HG03159 (cell line): ENCODE measurements at regions not wholly inside any gene's neighbourhood (a gene's known extent, or its start where the extent isn't known, plus 50 kb on each side); places are given as distances from the start of the nearest gene placed in this dataset.

Source experiments
- ATAC-seq: cut with Tn5 transposase; IDR thresholded peaks from one replicate; pipeline ENCODE4 v1.9.1; 2021; ENCODE audit warnings: mild to moderate bottlenecking, moderate library complexity; ENCODE audit not compliant: unreplicated experiment

DNA sequence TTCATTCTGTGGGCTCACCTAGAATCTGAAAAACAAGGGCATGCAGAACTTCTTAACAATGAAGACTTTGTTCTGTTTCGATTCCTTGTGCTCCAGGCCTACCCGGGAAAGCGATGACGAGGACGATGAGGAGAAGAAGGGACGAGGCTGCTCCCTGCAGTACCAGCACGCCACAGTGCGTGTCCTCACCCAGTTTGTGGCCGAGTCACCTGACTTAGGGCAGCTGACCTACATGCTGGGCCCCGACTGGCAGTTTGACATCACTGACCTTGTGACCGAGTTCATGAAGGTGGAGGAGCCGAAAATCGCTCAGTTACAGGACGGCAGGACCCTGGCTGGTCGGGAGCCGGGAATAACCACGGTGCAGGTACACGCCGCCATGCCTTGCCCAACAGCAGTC lies 585.4 kb downstream of the AACS start:
- ATAC-seq: no peak

DNA sequence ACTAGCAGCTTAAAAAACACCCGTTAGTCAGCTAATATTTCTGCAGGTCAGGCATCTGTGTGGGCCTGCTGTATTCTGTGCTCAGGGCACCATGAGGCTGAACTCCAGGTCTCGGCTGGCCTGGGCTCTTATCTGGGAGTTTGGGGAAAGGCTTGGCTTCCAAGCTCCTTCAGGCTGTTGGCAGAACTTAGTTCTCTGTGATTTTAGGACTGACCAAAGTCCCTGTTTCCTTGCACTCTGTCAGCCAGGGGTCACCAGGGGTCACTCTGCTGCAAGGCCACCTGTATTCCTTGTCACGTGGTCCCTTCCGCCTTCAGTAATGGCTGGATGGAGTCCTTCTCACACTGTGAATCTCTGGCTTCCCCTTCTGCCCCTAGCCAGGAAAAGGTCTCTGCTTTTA lies 586.4 kb downstream of the AACS start:
- ATAC-seq: no peak

DNA sequence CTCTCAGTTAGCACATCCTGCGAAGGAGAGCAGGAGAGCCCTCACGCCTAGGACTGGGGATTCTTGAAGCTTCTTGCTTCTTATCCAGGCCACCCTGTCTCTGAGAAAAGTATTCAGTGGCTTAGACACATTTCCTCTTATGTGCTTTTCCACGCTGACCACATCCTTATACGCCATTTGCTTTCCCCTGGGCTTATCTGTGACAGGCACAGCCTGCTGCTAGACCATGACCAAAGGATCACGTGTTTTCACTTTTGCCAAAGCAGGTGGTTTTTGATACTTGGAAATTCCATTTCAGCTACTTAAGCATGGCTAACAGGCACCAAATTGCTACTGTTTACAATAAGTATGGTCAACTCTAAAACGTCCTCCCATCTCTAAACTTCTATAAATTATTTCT lies 587.4 kb downstream of the AACS start:
- ATAC-seq: no peak

DNA sequence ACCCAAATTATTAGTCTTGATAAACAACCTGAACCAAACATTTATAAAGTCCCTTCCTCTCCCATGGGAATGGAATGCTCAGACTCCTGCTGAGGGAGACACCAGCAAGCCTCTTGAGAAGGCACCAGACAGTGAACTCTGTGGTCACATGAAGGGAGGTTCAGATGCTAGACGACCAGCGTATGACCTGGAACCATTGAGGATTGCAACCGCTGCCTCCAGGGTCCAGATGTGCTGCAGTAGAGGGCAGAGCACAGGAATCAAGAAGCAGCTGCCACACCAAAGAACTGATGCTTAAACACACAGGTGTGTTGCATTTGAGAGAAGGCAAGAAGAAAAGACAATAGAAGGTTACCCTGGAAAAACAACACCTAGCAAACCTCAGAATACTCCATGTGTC lies 592.4 kb downstream of the AACS start:
- no peak for ATAC-seq

DNA sequence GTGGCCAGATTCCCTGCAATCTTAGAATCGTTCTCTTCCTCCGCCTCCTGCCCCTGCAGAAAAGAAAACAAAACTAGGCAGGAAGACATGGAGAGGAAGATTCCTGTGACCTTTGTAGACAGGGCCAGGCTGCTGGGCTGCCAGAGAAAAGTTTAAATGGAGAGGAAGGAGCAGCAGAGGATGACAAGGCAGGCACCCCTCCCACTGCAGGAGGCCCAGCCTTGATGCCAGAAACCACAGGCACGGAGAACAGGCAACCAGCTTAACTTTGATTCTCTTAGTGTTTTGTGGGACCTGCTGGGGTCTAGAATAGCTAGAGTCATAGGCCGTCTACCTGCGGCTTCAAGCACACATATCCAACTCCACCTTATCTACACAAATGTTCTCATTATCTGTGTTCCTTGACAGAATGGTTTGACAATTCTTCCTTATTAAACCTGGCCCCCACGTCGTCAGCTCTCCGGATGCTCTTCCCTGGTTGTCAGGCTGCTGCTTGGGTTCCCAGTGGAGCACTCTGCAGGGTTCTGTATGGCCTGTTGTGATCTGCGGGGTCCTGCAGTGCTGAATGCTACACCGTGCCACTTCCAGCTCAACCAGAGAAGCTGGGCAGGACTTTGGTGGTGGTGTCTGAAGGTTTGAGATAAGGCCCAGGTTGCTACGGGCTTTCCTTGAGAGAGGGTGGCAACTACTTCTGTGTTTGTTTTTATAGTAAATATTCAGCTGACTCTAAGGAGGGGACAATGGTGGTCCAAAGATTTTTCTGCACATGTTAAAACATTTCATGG lies 609.5 kb downstream of the AACS start:
- ATAC-seq: no peak

DNA sequence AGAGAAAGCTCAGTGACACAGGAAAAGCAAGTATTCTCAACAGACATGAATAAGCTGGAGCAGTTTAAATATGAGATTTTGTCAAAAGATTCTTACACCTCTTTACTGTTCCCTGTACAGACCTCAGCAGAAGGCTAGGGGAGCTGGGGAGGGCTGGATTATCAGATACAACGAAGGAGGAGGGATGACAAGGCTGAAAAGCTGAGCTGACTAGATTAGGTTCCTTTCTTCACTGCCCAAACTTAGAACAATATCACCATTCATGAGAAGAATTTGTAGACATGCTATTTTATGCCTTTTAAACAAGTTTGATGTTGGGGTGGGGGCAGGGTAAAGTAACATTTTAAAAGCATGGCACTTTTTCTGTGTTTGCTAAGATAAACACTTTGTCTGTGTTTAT lies 611.1 kb downstream of the AACS start:
- no peak for ATAC-seq

DNA sequence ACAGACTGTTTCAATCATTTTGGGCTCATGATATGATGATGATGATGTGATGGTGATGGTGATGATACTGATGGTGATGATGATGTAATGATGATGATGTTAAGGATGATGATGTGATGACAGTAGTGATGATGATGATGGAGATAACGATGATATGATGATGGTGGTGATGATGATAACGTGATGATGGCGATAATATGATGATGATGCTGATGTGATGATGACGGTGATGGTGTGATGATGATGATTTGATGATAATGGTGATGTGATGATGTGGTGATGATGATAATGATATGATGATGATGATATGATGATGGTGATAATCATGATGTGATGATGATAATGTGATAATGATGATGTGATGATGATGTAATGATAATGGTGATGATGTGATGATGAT lies 612.6 kb downstream of the AACS start:
- ATAC-seq: no peak

DNA sequence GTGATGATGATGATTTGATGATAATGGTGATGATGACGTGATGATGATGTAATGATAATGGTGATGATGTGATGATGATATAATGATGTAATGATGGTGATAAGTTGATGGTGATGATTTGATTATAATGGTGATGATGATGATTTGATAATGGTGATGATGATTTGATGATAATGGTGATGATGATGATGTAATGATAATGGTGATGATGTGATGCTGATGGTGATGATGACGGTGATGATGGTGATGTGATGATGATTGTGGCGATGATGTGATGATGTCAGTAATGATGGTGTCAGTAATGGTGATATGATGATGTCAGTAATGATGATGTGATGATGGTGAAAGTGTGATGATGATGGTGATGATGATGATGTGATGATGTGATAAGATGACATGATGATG lies 613.4 kb downstream of the AACS start:
- no peak for ATAC-seq

DNA sequence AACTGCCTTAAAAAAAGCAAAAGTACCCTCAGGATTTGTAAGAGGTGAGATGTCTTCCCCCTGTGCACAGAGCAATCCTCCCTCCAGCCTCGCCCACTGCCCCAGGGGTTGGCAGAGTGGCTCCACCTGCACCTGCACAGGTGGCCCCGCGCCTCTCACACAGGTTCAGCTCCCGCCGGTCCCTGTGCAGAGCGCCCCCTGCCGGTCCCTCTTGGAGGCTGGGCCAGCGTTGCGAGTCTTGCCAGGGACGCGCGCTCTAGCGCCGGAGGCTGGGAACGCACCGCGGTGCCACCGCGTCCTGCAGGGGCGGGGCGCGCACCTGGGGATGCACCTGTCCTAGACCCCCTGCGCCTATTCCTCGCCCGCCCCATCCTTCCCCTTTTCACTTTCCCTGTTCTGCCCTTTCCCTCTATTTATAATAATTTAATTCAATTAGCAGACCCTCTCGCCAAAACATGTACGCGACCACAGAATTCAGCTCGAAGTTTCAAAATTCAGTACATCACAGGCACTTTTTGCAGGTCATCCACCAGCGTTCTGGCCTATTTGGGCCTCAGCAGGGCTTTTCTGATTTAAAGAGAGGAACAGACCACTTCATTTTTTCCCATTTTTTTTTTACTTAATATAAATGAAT lies 618.6 kb downstream of the AACS start:
- peak; percentile 92 for ATAC-seq

DNA sequence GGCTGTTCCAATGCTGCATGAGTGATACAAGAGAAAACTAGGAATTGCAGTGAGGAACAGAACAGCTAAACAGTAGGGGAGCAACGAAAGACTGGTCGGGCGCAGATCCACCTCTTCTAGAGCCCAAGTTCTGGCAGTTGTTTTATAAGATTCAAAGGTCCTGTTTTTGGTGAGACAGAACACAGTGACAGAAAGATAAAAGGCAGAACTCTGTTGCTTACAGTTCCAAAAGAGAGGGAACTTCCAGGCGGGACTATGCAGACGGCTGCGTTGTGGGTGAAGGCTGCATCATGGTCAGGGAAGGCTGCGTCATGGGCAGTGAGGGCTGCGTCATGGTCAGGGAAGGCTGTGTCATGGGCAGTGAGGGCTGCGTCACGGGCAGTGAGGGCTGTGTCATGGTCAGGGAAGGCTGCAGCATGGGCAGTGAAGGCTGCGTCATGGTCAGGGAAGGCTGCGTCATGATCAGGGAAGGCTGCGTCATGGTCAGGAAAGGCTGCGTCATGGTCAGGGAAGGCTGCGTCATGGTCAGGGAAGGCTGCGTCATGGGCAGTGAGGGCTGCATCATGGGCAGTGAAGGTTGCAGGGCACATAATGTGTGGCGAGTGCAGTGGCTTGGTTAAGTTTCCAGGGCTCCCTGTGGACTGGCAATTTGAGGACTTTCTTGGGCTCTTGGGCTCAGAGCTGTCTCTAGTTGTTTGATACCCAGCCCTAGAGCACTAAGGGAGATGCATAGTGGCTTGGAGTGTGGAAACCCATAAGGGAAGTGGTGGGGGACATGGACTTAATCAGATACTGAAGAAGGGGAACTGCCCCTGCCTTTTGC lies 619.9 kb downstream of the AACS start:
- ATAC-seq: no peak

DNA sequence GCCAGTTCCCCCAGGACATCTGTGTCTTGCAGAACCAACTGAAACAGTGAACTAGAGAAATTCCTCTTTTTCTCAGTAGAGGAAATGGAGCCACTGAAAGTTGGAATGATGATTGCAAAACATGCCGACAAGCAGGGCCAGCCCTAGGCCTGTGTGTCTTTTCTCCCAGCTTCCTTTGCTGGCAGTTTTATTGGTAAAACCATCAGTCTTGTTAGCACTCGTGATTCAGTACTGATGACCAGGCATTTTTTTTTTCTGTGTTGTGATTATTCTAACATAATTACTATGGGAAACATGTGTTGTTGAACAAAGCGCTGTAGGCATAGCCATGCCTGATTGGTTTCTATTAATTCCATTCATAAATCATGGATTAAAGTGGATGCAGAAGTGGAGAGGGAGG lies 620.7 kb downstream of the AACS start:
- no peak for ATAC-seq

DNA sequence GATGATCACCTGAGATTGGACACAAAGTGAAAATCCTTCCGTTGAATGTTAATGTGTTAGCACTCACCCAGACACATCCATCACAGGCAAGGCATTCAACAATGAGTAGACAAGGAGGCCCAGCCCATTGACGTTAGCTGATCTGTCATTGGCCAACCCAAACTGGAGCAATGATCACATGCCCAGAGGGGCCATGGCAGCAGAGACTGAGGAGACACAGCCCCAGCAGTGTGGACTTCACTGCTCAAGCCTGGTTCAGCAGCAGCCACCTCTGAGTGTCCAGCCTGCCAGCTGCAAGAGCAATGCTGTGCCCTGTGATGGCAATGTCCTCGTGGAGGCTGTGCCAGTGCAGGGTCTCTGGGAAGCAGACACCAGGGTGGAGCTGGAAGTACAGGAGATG lies 622.2 kb downstream of the AACS start:
- ATAC-seq: no peak

DNA sequence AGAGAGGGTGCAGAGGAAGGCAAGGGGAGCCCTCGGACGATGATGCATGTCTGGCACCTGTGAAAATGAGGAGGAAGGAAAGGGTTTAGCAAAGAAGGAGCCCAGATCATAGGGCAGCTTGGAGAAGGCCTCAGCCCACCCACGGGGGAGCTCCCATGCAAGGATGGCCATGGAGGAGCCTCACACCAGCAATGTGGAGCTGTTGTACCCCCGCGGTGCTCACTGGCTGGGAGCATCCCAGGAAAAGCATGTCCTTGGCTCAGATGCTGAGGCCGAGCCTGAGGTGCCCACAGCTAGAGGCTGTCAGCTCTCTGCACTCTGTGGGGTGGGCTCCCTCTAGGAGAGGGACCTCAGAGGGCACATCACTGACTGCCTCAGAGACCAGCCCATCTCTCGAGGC lies 622.6 kb downstream of the AACS start:
- no peak for ATAC-seq

DNA sequence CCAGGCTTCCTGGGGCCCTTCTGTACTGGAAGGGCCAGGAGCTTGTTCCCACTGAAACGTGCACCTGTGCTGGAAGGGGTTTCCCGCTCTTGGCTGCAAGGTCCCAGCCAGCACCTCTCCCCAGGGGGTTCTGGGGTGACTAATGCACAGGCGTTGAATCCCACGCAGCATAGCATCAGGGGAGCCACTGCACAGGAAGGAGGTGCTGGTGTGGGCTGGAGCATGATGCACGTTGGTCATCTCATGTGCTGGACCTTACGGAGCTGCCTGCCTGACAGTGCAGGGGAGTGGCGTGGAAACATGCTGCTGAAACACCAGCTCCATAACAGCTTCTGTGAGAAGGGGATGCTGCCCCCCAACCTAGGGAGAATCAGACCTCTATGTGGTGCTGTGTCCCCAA lies 623.0 kb downstream of the AACS start:
- ATAC-seq: no peak

DNA sequence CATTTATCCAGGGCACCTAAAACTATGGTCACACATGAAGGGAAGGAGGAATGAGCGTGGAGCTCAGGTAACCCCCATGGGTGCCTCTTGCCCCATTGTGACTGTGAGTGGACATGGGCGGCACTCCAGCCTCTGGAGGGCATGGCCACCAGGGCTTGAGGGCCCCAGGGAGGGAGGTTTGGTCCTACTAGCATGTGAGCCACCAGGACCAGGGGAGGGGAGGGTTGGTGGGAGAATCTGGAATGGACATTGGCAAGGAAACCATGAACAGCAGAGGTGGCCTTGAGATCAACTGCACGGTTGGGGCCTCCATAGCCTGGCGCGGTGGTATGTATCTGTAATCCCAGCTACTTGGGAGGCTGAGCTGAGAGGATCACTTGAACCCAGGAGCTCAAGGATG lies 623.6 kb downstream of the AACS start:
- ATAC-seq: no peak

DNA sequence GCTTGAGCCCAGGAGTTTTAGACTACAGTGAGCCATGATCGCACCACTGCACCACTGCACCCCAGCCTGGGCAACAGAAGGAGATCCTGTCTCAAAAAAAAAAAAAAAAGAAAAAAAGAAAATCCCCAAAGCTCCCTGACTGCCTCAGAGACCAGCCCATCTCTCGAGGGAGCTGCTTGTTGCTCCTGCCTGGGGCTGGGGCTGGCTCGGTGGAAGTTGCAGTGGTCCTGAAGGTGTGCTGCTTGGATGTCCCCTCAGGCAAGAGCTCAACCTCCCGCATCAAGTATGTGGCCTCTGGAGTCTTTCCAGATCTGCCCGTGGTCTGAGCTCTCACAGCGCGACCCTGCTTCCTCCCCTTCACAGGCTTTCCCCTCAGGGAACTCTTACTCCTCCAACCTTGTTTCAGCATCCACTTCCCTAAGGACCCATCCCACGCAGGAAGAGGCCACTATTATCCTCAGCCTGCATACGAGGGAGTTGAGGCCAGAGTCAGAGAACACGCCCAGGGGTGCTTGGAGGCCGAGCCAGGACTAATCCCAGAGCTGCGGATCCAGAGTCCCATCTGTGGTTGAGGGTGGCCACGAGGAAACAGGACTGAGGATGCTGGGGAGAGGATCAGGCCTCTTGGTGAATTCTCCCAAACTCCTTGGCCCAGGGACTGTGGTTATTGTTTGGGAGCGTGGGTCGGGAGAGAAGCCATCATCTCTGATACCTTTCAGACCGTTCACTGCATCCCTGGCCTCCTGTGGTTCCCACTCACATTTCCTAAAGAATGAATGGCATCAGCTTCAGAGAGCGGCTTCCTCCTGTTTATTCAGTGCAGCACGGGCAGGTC lies 624.6 kb downstream of the AACS start:
- ATAC-seq: no peak

DNA sequence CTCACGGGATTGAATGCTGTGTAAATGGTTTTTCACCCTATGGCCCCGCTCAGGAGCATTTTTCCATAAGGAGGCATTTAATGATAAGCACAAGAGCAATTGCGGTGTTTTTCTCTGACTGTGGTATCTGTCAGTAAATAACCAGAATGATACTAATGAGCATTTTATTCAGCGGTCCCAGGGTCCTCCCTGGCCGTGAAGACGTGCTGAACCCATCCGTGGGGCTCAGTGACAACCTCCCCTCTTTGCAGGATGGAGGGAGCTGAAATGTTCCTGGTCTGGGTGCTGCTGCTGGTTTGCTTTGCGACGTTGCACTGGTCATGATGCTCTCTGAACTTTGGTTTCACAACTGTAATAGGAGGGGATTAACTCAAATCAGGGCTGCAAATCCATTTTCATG lies 625.6 kb downstream of the AACS start:
- no peak for ATAC-seq

DNA sequence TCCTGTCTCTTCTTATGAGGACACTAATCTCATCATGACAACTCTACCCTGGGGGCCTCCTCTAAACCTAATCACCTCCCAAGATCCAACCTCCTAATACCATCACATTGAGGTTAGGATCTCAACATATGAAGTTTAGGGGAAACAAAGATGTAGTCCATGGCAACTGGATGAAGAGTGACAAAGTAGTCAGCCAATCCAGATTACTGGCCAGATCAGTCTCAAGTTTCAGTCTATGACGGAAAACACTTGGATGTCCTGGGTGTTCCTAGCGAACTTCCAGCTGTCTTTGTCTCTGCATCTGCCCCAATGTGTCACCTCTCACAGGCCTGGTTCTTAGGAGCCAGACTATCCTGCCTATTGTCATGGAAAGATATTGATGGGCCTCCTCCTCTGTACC lies 630.8 kb downstream of the AACS start:
- no peak for ATAC-seq

DNA sequence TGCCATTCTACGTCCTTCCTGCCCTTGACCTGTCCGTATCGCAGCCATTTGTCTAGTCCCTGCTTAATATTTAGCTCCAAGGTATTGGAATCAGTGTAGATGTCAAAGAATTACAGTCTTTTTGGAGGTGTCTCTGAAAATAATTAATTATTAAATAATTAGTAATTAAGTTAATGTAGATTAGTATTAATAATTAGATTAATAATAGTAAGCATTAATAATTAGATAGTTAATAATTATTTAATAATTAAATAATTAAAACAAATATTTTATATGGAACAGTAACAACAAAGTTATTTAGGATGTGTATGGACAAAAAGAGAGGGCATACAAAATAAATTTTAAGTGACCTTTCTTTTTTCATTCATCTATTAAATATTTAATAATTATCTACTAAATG lies 639.6 kb downstream of the AACS start:
- no peak for ATAC-seq

DNA sequence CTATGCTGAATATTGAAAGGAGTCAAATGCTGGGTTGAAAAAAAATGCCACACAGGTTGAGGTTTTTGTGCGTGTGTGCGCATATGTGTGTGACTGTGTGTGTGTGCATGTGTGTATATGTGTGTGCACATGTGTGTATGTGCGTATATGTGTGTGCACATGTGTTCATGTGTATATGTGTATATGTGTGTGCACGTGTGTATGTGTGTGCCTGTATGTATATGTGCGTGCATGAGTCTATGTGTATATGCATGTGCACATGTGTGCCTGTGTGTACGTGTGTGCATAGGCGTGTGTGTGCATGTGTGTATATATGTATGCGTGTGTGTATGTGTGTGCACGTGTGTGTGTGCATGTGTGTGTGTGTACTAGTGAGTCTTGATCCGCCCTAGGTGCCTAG lies 655.7 kb downstream of the AACS start:
- no peak for ATAC-seq

DNA sequence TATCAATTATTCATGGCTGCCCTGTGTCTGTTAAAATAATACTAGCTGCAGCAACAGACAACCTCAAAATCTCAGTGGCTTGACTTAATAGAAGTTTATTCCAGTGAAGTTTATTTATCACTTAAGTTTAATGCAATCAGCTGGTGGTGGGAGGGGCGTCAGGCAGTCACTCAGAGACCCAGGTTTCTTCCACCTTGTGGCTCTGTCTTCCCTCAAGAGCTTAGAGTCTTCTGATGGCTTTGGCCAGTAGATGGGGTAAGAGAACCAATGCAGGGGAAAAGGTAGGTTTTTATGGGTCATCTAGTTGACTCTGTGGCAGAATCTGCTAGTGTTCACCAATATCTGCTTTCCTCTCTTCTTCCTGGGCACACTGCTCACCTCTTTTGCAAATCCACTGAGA lies 668.9 kb downstream of the AACS start:
- no peak for ATAC-seq
